Fibroblast of skin of abdomen (primary cell): ENCODE measurements at regions not wholly inside any gene's neighbourhood (a gene's known extent, or its start where the extent isn't known, plus 50 kb on each side); places are given as distances from the start of the nearest gene placed in this dataset.
A peak's percentile ranks its signal among the peaks of the same experiment; 100 is the strongest.

ENCODE experiments used
- DNase-seq: peaks from one replicate; pipeline ENCODE4 v3.0.0-alpha.2; 2013

GRCh38 chr6:104573350-104573749 lies 286.4 kb downstream of the HACE1 start:
- no peak for DNase-seq

DNA sequence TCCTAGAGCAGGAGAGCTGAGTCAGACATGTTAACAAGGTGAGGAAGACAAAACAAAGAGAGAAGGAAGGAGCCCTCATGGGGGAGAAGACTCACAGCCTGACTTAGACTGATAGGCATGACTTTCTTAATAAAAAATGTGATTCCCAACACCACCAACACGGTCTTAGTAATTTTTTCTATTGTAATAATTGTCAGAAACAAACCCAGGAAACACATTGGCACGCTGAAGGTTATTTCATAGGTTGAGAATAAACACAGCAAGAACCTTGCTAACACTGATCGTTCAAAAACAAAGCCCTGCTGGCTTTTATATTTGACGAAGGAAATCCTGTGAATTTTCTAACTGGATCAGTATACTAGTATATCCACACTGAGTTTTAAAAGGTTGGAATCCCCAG lies 286.8 kb downstream of the HACE1 start:
- DNase-seq, result no peak

GRCh38 chr6:104566411-104566810 lies 293.3 kb downstream of the HACE1 start:
- peak; percentile 21 for DNase-seq

DNA sequence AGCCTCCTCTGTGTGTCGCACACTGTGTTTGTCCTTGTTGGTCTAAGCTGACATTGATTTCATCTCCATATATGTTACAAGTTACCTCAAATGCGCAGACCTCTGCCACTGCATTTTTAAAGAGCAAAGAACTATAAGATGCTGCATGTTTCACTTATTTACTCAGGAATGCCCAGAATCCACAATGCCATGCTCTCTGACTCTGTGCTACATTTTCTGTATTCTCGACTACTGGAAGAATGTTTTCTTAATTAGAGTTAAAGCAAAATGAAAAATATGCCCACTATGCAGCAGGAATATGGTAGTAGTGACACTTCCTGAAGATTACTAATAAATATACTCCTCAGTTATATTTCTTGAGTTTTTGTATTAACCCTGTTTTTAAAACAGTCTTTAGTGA lies 296.4 kb downstream of the HACE1 start:
- no peak for DNase-seq

- no peak for DNase-seq
Observed at GRCh38 chr6:104559435-104560202, 300.1 kb downstream of the HACE1 start.

DNA sequence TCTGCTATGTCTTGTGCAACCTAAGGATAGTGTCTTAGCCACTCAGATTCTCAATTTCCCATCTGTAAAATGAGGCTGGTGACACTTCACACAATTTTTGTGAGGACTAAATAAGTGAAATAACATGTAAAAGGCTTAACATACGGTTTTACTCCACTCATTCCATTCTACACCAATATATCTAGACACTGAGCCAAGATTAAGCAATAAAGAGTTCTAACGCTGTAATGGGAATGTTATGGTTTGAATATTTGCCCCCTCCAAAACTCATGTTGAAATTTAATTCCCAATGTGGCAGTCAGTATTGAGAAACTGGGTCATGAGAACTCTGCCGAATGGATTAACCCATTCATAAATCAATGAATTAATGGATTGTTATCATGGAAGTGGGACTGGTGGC lies 301.0 kb downstream of the HACE1 start:
- DNase-seq, result peak; percentile 47

DNA sequence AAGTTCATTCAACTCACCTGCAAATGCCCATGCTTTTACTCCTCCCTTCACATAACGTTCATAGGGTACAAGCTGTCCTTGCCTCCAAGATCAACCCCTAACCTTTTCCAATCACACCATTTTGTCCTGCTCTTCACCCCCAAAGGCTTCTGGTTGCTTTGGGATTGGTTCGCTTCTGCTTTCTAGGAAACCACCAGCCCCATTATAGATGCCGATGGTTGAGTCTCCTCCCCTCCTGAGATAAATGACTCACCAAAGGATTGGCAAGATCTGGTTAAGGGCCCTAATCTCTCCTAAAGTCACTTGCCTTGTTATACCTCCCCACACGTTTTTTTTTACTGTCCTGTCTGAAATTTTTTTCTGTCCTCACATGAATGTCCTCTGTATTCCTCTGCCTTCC lies 311.4 kb downstream of the HACE1 start:
- DNase-seq, result no peak

DNA sequence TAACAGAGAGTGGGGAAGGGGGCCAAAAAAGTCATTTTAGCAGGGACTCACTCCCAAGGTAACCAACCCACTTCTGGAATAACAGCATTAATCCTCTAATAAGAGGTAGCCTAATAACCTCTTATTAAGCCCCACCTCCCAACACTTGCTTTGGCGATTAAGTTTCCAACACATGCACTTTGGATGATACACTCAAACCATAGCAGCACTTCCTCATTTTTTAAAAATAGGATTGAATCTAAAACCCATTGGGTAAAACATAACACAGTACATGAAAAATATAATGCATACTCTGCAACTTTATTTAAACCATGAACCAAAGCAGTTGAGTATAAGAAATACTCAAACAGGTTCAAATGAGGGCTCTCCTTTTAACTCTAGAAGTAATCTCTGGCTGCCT lies 318.3 kb downstream of the HACE1 start:
- DNase-seq, result no peak

DNA sequence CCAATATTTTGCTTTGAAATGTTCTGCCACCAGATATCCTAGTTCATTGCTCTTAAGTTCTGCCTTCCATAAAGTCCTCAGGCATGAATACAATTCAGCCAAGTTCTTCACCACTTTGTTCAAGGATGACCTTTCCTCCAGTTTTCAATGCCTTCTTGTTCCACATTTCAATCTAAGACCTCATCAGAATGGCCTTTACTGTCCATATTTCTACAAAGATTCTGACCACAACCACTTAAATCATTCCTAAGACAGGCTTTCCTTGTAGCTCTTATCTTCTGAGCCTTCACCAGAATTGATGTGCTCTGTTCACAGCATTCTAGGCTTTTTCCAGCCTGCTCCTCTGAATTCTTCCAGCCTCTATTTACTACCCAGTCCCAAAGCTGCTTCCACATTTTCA lies 319.0 kb downstream of the HACE1 start:
- DNase-seq, result peak; percentile 89

DNA sequence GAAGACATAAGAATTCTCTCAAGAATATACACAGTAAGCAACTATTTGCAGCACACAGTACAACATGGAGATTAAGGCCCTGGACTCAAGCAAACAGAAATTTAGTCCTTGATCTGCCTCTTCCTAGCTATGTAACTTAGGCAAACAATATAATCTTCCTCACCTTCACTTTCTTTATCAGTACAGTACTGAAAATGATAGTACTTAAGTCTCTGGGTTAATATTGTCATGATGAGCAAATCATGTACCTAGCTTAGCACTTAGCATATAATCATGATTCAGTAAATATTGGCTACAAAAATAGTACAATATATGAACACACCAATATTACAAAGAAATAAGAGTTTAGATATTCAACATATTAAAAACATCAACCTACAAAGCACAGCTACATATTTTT lies 320.5 kb downstream of the HACE1 start:
- no peak for DNase-seq

DNA sequence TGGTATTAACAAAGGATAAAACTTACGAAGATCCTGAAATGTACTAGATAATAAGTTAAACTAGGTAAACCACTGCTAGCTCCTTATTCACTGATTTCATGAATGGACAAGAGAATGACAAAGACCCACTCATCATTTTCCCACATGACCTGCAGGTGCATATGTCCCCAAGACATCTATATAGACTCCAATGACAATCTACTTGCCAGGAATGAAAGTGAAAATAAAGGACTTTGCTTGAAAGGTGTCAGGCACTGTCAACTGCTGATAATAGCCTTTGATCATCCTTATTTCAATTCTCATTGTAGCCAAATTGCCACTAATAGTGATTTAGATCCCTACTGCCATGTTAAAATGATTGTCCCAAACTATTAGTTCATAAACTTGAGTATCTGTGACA lies 321.8 kb downstream of the HACE1 start:
- no peak for DNase-seq

GRCh38 chr6:104537180-104537579 lies 322.5 kb downstream of the HACE1 start:
- peak; percentile 79 for DNase-seq

- DNase-seq, result no peak
Observed at GRCh38 chr6:104532462-104532861, 327.3 kb downstream of the HACE1 start.

DNA sequence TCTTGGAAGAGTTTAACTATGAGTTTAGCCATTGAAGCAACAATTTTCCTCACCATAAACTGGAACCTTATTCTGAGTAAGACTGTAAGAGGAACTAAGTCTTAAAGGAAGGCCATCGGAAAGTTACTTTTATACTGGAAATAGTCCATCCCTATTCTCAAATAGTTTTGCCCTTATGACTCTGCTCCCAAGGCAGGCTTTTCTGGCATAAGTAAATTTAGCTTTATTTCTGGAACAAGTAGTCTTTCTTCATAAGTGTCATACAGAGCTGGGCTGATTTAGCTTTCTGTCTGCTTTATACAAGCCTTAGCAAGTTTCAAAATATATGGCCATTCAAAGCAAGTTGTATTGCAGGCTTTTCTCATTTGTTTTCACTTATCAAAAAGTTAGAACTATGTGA lies 328.1 kb downstream of the HACE1 start:
- DNase-seq, result no peak

GRCh38 chr6:104527761-104528415 lies 331.8 kb downstream of the HACE1 start:
- peak; percentile 15 for DNase-seq

DNA sequence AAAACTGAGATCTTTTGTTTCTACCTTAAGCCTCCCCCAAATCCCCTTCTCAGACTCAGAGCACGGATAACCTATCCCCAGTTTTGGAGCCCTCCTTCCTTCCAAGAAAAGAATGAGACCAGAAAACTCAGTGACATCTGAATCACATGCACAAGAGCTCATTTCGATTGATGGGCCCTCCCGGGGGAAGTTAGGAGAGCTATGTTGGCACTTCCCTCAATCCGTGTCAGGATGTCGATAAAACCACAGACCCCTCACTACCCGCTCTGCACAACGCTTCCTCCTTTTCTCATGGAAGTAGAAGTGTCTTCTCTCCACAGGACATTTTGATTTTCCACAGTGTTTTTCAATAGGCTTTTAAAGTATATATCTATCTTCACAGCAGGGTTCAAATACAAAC lies 332.4 kb downstream of the HACE1 start:
- DNase-seq, result peak; percentile 2

DNA sequence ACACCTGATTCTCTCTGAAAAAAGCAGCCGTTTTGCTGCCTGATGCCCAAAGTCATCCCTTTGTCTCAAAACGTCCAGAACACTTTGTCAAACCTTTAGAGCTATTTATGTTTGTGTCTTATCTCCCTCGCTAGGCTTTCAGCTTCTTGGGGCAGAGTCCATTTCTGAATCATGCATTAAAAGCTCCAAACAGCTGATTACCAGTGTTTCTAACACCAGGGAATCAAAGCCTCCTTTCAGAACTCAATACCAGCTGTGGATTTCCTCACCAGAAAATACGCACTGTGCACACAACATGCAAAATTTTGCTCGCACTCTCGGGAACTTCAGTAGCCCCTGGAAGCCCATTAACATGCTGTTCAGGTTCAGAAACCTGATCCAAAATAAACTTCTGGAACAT lies 333.3 kb downstream of the HACE1 start:
- no peak for DNase-seq

- DNase-seq, result peak; percentile 77
Observed at GRCh38 chr6:104525677-104526322, 333.9 kb downstream of the HACE1 start.

DNA sequence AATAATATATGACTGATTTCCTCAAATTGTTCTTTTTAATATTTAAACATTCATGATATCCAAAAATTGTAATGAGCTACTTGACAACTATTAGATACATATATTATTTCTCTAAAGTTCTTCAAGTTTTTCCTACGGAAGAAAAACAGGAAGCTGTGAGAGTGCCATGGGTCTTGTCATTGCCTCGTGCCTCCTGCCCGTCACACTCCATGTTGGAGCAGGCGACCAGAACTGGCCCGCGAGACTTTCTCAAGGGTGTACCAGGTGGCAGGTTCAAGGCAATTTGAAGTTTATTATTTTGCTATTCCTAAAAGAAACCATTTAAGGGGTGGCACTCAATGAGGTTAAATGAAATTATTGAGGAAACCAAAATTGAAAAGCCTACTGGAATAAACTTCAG lies 337.2 kb downstream of the HACE1 start:
- no peak for DNase-seq

- no peak for DNase-seq
Observed at GRCh38 chr6:104521176-104521575, 338.5 kb downstream of the HACE1 start.

- no peak for DNase-seq
Observed at GRCh38 chr6:104519566-104519965, 340.2 kb downstream of the HACE1 start.

GRCh38 chr6:104509355-104509754 lies 350.4 kb downstream of the HACE1 start:
- no peak for DNase-seq

GRCh38 chr6:104506429-104506828 lies 353.3 kb downstream of the HACE1 start:
- DNase-seq, result no peak

DNA sequence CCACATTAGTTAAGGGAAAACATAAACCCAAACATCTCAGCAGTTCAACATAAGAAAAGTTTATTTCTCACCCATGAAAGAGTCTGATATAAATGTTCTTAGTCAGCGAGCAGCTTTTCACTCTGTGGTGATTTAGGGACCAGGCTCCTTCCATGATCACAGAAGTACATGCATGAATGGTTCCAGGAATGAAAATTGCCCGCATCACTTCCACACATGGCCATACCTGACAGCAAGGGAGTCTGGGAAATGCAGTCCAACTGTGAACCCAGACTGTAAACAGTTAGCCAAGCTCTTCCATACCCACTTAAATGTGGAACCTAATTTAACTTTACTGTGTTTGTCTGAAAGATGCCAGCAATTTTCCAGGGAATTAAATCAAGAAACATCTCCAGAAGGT lies 353.9 kb downstream of the HACE1 start:
- DNase-seq, result no peak
